HepG2 (cell line): ENCODE measurements at regions not wholly inside any gene's neighbourhood (a gene's known extent, or its start where the extent isn't known, plus 50 kb on each side); places are given as distances from the start of the nearest gene placed in this dataset.

Experiments
- ATAC-seq: fragments of 200-7000 bp; cut with Tn5 transposase; 3 replicates; pipeline ENCODE4 v1.9.1; 2020; ENCODE audit warnings: mild to moderate bottlenecking, moderate library complexity
- BruUV-seq: library from RNA; stranded (reverse); fragments of 400-500 nt; replicated peaks from 2 replicates; lab custom pipeline; 2021; lab: Mats Ljungman, UMichigan
- CTCF ChIA-PET: fragments of 300-600 bp; formaldehyde crosslinking; extraction: SDS; loops from one replicate; lab custom pipeline; 2021; ENCODE audit warnings: low total read pairs, inconsistent platforms, low intra/inter-chr PET ratio; lab: Yijun Ruan, JAX
- POLR2A ChIA-PET: fragments of 350-600 bp; sonication (Branson Sonifier 250); formaldehyde crosslinking; loops from one replicate; lab custom pipeline; 2020; ENCODE audit warnings: antibody characterized with exemption, inconsistent platforms; lab: Yijun Ruan, JAX
- DNase-seq: peaks from one replicate; pipeline ENCODE4 v3.0.0-alpha.2; 2015; ENCODE audit warnings: low spot score
- FAIRE-seq: peaks from 3 replicates; lab custom pipeline; 2011; peaks lifted over from hg19 to GRCh38; lab: Jason Lieb, UNC
- H2AFZ ChIP-seq: one replicate; pipeline ENCODE4 v1.6.1; 2011; ENCODE audit warnings: low read length, inconsistent platforms
- H3K27ac ChIP-seq: fragments of 300-600 bp; 3 replicates; pipeline ENCODE4 v1.8.0; 2011; ENCODE audit warnings: mixed run types, mild to moderate bottlenecking, mixed read lengths, low read length, inconsistent platforms; ENCODE audit not compliant: insufficient read depth; ENCODE audit errors: extremely low read length
- H3K27me3 ChIP-seq, 2 experiments: fragments of 200-600 bp in 1 of 2; 2 replicates in 1 of 2; 3 replicates in 1 of 2; pipeline versions ENCODE4 v1.6.0 to v1.8.0; 2011; ENCODE audit warnings: low read length in 2 of 2, mild to moderate bottlenecking in 2 of 2, moderate library complexity in 2 of 2, inconsistent platforms in 1 of 2; ENCODE audit not compliant: insufficient read depth in 2 of 2, control insufficient read depth in 1 of 2
- H3K36me3 ChIP-seq, 2 experiments: fragments of 200-600 bp in 1 of 2; replicated peaks in 1 of 2; 2 replicates in 1 of 2; 3 replicates in 1 of 2; pipeline versions ENCODE4 v1.5.1 to v1.8.0; 2011; ENCODE audit warnings: low read length in 2 of 2, inconsistent platforms in 1 of 2; ENCODE audit not compliant: insufficient read depth in 2 of 2, control insufficient read depth in 1 of 2
- H3K4me1 ChIP-seq: 2 replicates; pipeline ENCODE4 v1.5.1; 2012; ENCODE audit warnings: low read length, inconsistent platforms; ENCODE audit not compliant: insufficient read depth
- H3K4me2 ChIP-seq: 2 replicates; pipeline ENCODE4 v1.6.0; 2011; ENCODE audit warnings: low read depth, low read length, inconsistent platforms
- H3K4me3 ChIP-seq, 3 experiments: fragments of 200-600 bp in 1 of 3; sonication (generic), shearing (Covaris generic) in 1 of 3; replicated peaks in 1 of 3; 2 replicates each; pipeline ENCODE4 v1.5.1; 2011 to 2016; ENCODE audit warnings: low read length in 3 of 3, inconsistent platforms in 2 of 3, low read depth in 2 of 3, mild to moderate bottlenecking in 2 of 3, control low read depth in 1 of 3, mixed read lengths in 1 of 3; ENCODE audit not compliant: insufficient read depth in 1 of 3
- H3K79me2 ChIP-seq: one replicate; pipeline ENCODE4 v1.6.1; 2011; ENCODE audit warnings: low read length, inconsistent platforms; ENCODE audit not compliant: insufficient read depth
- H3K9ac ChIP-seq: 2 replicates; pipeline ENCODE4 v1.6.0; 2011; ENCODE audit warnings: mild to moderate bottlenecking, low read depth, low read length, inconsistent platforms; ENCODE audit not compliant: insufficient read depth
- H3K9me3 ChIP-seq: 2 replicates; pipeline ENCODE4 v1.5.1; 2012; ENCODE audit warnings: mild to moderate bottlenecking, low read length
- H4K20me1 ChIP-seq: 2 replicates; pipeline ENCODE4 v1.6.0; 2011; ENCODE audit warnings: inconsistent platforms, mild to moderate bottlenecking, low read length, moderate library complexity; ENCODE audit not compliant: insufficient read depth
- AGO1 ChIP-seq: fragments of 200-400 bp; formaldehyde crosslinking; IDR thresholded peaks from 2 replicates; pipeline ENCODE4 v1.6.1; 2017; ENCODE audit warnings: mild to moderate bottlenecking, low read depth, low read length, moderate library complexity; ENCODE audit not compliant: poor library complexity, severe bottlenecking
- CREBL2 ChIP-seq: sonication (generic); formaldehyde crosslinking; IDR thresholded peaks from 2 replicates; pipeline ENCODE4 v1.8.1; 2023; ENCODE audit warnings: missing genetic modification reagents, mild to moderate bottlenecking, borderline replicate concordance
- E2F5 ChIP-seq: sonication (generic); formaldehyde crosslinking; conservative IDR thresholded peaks from 2 replicates; pipeline ENCODE4 v1.4.0; 2020; ENCODE audit warnings: missing genetic modification reagents
- IRF2 ChIP-seq: IDR thresholded peaks from 2 replicates; pipeline ENCODE4 v1.6.1; 2018; ENCODE audit warnings: missing genetic modification reagents, missing compliant biosample characterization
- NFE2 ChIP-seq: sonication (generic); formaldehyde crosslinking; IDR thresholded peaks from 2 replicates; pipeline ENCODE4 v1.4.0; 2020; ENCODE audit warnings: missing genetic modification reagents
- PHF5A ChIP-seq: IDR thresholded peaks from one replicate; pipeline ENCODE4 v1.6.1; 2018; ENCODE audit warnings: low read depth, missing genetic modification reagents; ENCODE audit not compliant: unreplicated experiment
- PRDM15 ChIP-seq: sonication (generic); formaldehyde crosslinking; IDR thresholded peaks from 2 replicates; pipeline ENCODE4 v1.4.0; 2020; ENCODE audit warnings: missing genetic modification reagents
- SATB2 ChIP-seq: sonication (generic); formaldehyde crosslinking; IDR thresholded peaks from 2 replicates; pipeline ENCODE4 v1.5.0; 2020; ENCODE audit warnings: missing genetic modification reagents
- SMAD3 ChIP-seq: sonication (generic); formaldehyde crosslinking; IDR thresholded peaks from 2 replicates; pipeline ENCODE4 v1.4.0; 2020; ENCODE audit warnings: missing genetic modification reagents
- SRF ChIP-seq: IDR thresholded peaks from 2 replicates; pipeline ENCODE4 v1.6.1; 2011; ENCODE audit warnings: mild to moderate bottlenecking, low read depth, low read length, moderate library complexity
- TEAD2 ChIP-seq: sonication (generic); formaldehyde crosslinking; IDR thresholded peaks from 2 replicates; pipeline ENCODE4 v1.9.0; 2021; ENCODE audit warnings: missing genetic modification reagents
- TFDP1 ChIP-seq: IDR thresholded peaks from 2 replicates; pipeline ENCODE4 v1.6.1; 2016; ENCODE audit warnings: missing compliant biosample characterization, missing genetic modification reagents, borderline replicate concordance
- TSC22D2 ChIP-seq: sonication (generic); formaldehyde crosslinking; IDR thresholded peaks from 2 replicates; pipeline ENCODE4 v1.5.1; 2020; ENCODE audit warnings: missing genetic modification reagents, mild to moderate bottlenecking, borderline replicate concordance
- ZBTB38 ChIP-seq: sonication (generic); formaldehyde crosslinking; IDR thresholded peaks from 2 replicates; pipeline ENCODE4 v1.5.1; 2020; ENCODE audit warnings: mild to moderate bottlenecking, missing genetic modification reagents
- ZFP62 ChIP-seq: sonication (generic); formaldehyde crosslinking; IDR thresholded peaks from 2 replicates; pipeline ENCODE4 v1.4.0; 2020; ENCODE audit warnings: missing genetic modification reagents
- ZFP82 ChIP-seq: sonication (generic); formaldehyde crosslinking; IDR thresholded peaks from 2 replicates; pipeline ENCODE4 v1.5.1; 2020; ENCODE audit warnings: mild to moderate bottlenecking, missing genetic modification reagents, borderline replicate concordance
- ZNF232 ChIP-seq: sonication (generic); formaldehyde crosslinking; IDR thresholded peaks from 2 replicates; pipeline ENCODE4 v1.4.0; 2020; ENCODE audit warnings: missing genetic modification reagents, borderline replicate concordance
- ZNF333 ChIP-seq: sonication (generic); formaldehyde crosslinking; IDR thresholded peaks from 2 replicates; pipeline ENCODE4 v1.4.0; 2020; ENCODE audit warnings: mild to moderate bottlenecking, missing genetic modification reagents, borderline replicate concordance
- ZNF660 ChIP-seq: sonication (generic); formaldehyde crosslinking; IDR thresholded peaks from 2 replicates; pipeline ENCODE4 v1.5.1; 2020; ENCODE audit warnings: mild to moderate bottlenecking, low read depth, missing genetic modification reagents, borderline replicate concordance
- ZNF784 ChIP-seq: sonication (generic); formaldehyde crosslinking; IDR thresholded peaks from 2 replicates; pipeline ENCODE4 v1.5.1; 2020; ENCODE audit warnings: missing genetic modification reagents, mild to moderate bottlenecking, borderline replicate concordance
- WGBS: methylation state at CpG from one replicate; pipeline ENCODE4 v1.1.6; 2017; ENCODE audit warnings: low lambda C conversion rate; 5-methylcytosine and 5-hydroxymethylcytosine counted together
- in situ Hi-C: cut with HindIII; loops from 2 replicates; pipeline ENCODE4 v1.10.0; 2017; ENCODE audit warnings: low pct_unique_long_range_greater_than_20kb; ENCODE audit not compliant: extremely low pct_ligation_motif_present
- intact Hi-C: fragments of 100-400 bp; cut with micrococcal nuclease; formaldehyde crosslinking; loops from one replicate; pipeline ENCODE4 v1.10.0; 2022; ENCODE audit not compliant: unreplicated experiment

- Histone ChIP-seq H3K4me2 (no peak overlapping the region), H3K4me1 (no peaks in the 10 kb centered on the region), H2AFZ (no peak overlapping the region), H3K4me3 (no peak overlapping the region), H3K9me3 (no peaks in the 10 kb centered on the region), H4K20me1 (no peaks in the 10 kb centered on the region), H3K27me3 (no peaks in the 10 kb centered on the region), H3K9ac (no peak overlapping the region), H3K27ac (no peak overlapping the region), H3K79me2 (no peaks in the 10 kb centered on the region), H3K36me3 (no peaks in the 10 kb centered on the region)
- FAIRE-seq = no peak
- ChIA-PET CTCF (no interaction called here), POLR2A (no interaction called here)
- no peak for DNase-seq
- in situ Hi-C loops (no loop called here), intact Hi-C loops (no loop called here)
- no TSS peak for BruUV-seq
- 14% methylated on average over 4 of the region's 4 CpGs for whole genome bisulfite sequencing
- TF ChIP-seq IRF2 (CRISPR knock-in tag) (no peak), CREBL2 (no peak), PHF5A (no peak), ZNF660 (CRISPR knock-in tag) (no peak), ZFP82 (no peak), ZNF232 (CRISPR knock-in tag) (no peak), TEAD2 (no peak), NFE2 (CRISPR knock-in tag) (no peak), ZFP62 (CRISPR knock-in tag) (no peak), ZBTB38 (CRISPR knock-in tag) (no peak), TSC22D2 (CRISPR knock-in tag) (no peak), TFDP1 (CRISPR knock-in tag) (no peak), SMAD3 (no peak), ZNF784 (CRISPR knock-in tag) (no peak), ZNF333 (no peak), PRDM15 (CRISPR knock-in tag) (no peak), SATB2 (CRISPR knock-in tag) (no peak), E2F5 (CRISPR knock-in tag) (no peak), SRF (no peak), AGO1 (no peak)
- no peak for ATAC-seq
These were observed 112.7 kb upstream of the JCAD start for GRCh38 chr10:30172091-30172490.
